GM19240 (cell line): ENCODE measurements at regions not wholly inside any gene's neighbourhood (a gene's known extent, or its start where the extent isn't known, plus 50 kb on each side); places are given as distances from the start of the nearest gene placed in this dataset.

ENCODE experiments used
- DNase-seq: peaks from one replicate; pipeline ENCODE4 v3.0.0; 2011; ENCODE audit warnings: low spot score; ENCODE audit not compliant: insufficient read length

- no peak for DNase-seq
Measured at GRCh38 chr1:55427606-55428005, 212.4 kb upstream of the USP24 start.

GRCh38 chr1:55426619-55427018 lies 211.5 kb upstream of the USP24 start:
- no peak for DNase-seq

GRCh38 chr1:55426156-55426555 lies 211.0 kb upstream of the USP24 start:
- no peak for DNase-seq

DNA sequence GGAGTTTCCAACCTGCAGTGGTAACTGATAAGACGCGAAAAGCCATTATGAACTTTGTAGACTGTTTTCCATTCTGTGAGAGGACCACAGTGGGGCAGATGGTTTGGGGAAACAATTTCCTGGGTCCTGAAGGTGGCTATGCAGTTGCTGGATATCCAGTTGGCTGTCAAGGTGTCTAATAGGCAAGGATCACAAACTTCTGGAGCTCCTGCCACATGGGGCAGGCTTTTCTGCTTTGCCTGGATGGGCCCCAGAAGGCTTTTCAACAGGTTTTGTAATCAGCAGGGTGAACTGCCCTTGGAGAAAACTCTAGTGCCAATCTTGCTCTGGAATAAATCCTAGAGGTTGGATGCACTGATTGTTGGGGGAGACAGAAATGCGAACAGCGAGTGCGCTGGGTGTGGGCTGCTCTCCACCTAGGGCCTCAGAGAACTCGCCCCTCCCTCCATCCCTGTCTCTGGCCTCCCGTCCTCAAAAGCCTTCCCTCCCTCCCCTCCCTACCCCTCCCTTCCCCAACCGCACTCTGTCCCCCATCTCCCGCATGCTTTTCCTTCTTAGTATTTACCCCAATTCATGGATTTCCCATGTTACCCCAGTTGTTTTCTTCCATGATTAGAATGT lies 210.3 kb upstream of the USP24 start:
- no peak for DNase-seq

- no peak for DNase-seq
Measured at GRCh38 chr1:55423376-55423775, 208.2 kb upstream of the USP24 start.

DNA sequence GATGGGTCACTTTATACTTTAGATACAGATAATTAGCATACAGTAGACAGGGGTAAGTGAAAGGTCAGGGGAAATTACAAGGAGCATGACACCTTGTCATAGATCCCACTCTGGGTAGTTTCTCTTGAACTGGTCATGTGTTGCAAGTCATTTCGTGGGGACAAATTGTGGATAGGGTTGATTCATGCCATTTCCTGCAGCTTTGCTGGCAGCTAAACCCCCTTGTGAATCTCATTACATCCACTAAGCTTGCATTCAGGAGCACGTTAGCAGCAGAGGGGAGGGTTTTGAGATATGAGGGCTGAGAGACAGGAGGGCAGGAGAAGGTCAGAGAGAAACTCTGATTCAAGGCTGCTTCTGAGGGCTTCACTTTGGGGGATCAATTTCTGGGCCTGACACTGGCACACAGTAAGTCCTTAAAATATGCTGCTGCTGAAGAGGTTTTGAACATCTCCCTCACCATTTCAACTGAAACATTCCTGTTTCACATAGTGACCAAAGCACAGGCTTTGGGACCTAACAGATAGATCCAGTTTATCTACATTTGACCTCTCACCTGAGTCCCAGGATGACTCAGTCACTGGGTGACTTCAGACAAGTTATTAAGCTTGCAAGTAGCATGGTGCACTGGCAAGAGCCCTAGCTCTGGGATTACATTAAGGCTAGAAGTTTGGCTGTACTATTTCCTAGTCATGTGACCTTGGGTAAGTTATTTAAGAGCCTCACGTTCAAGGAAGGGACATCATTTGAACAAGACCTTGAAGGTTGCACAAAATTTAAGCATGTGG lies 206.0 kb upstream of the USP24 start:
- no peak for DNase-seq

DNA sequence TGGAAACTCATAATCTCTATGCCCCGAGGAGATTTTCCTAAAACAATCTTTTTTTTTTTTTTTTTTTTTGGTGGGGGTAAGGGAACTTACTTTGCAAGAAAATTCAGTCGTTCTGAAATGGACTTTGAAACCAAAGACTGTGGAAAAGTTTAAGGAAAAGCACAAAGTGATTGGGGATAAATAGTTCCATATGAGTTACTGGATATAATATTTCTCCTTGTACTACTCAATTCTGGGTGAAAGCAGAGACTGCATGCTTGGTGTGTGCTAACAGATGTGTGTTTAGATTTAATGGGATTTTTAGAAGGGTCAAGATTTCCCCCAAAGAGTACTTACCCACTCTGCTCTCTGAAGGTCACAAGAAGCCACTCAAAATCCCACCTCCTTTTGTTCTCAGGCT lies 204.9 kb upstream of the USP24 start:
- DNase-seq = no peak

DNA sequence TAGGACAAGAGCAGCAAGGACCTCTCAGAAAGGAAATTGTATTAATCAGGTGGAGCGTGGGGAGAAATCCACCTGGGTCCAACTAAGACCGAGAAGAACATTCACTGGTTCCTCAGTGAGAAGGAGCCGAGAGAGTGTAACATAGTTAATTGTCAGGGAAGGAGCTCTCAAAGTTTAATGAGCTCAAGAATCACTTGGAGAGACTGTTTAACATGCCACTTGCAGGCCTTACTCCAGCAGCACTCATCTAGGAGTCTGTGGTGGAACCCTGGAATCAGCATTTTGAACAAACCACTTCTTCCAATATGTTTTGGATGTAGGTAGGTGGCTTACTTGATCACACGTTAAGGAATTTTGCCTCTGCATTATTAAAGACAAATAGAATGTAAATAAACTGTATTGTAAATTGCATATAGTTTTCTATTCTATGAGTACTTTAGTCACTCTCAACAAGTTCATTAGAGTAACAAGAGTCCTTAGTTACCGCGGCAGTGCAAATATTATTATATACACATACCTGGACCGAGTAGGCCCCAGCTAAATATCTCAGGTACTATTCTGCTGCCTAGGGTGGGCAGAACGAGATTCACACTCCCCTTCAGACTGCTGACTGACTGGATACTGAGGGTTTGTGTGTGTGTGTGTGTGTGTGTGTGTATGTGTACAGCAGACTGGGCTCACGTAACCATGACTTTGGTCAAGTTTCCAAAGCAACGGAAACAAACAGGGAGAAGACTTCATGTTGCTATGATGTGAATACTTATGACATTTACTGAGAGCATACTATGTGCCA lies 203.2 kb upstream of the USP24 start:
- DNase-seq = no peak

DNA sequence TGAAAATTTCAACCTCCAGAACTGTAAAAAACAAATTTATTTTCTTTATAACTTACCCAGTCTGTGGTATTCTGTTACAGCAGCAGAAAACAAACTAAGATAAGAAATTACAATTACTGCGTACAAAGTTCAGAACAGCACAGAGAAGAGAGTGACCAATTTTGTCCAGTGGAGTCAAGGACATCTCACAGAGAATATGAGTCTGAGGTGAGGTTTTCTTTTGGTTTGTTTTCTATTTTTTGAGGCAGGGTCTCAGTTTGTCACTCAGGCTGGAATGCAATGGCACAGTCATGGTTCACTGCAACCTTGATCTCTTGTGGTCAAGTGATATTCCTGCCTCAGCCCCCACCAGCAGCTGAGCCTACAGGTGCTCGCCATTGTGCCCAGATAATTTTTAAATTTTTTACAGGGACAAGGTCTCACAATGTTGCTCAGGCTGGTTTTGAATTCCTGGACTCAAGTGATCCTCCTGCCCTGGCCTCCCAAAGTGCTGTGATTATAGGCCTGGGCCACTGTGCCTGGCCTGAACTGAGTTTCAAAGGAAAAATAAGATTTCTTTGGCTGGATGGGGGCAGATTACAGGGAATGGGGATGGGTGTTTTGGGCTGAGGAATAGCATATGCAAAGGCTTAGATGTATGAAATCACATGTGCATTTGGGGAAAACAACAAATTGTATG lies 201.1 kb upstream of the USP24 start:
- DNase-seq = no peak

- DNase-seq = no peak
Measured at GRCh38 chr1:55413286-55413685, 198.1 kb upstream of the USP24 start.

DNA sequence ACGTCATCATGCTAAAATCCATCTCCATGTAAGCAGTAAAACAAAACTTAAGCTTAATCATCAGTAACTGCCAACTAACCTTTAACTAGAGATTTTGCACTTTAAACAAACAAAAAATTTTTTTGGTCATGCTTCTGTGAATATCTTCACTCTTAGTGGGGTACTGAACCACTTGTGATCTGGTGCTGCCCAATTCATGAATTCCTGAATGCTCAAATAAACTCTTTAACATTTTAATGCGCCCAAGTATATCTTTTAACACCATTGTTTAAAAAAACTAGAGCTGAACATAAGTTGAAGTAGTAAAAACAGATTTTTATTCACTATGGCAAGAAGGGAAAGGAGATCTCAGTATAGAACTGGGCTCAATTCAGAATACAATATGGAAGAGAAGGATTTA lies 196.9 kb upstream of the USP24 start:
- no peak for DNase-seq

DNA sequence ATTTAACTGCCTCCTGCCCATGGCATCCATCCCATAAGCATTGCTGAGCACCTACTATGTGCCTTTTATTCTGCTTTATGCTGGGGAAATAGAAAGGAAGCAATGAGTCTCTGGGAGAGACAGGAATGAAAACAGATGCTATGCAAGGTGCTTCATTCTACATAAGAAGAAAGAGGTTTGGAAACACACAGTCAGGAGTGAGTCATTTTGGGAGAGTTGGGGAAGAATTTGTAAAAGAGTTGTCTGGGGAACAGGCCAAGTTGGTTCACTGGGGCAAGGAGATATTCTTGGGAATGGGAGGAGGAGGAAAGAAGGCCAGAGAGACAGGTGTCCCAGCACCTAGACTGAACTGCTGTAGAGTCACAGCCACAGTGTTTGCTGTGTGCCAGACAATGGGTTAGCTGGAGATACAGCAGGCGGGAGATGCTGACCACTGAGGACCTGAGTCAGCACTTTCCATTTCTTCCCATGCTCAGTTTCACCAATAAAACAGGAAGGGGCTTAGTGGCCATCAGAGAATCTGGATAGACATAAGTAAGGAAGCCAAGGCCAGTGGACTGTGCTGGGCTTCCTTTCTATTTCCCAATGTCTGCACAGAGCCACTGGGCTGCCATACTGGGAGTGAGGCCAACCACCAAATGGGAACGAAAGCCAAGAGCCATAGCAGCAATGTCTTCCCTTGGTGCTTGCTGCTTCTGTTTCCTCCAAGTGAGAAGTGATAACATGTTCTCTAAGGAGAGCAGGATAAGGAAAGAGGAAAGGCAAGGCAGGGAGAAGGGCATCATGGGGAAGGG lies 187.7 kb upstream of the USP24 start:
- no peak for DNase-seq

GRCh38 chr1:55402142-55402541 lies 187.0 kb upstream of the USP24 start:
- DNase-seq = no peak

DNA sequence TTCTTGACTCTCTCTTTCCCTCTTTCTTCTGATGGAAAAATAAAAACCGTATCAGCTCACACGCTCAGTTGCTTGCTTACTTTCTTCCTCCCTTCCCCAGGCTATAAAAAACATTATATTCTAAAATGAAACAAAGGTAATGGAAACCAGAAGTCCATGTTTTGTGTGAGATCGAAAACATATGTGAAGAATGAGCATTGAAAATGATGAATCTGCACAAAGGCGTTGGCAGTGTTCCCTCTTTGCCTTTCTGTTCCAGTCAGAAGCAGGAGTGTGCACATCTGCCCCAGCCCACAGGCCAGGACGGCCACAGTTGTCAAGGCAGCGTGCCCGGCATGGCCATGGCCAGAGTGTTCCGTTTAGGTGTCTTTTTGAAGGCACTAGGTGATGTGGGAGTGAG lies 185.3 kb upstream of the USP24 start:
- DNase-seq = no peak

- no peak for DNase-seq
Measured at GRCh38 chr1:55399346-55399745, 184.2 kb upstream of the USP24 start.

GRCh38 chr1:55396381-55396891 lies 181.3 kb upstream of the USP24 start:
- no peak for DNase-seq

GRCh38 chr1:55388960-55389359 lies 173.8 kb upstream of the USP24 start:
- DNase-seq = no peak

- no peak for DNase-seq
Measured at GRCh38 chr1:55387145-55387544, 172.0 kb upstream of the USP24 start.

GRCh38 chr1:55386456-55386855 lies 171.3 kb upstream of the USP24 start:
- no peak for DNase-seq

DNA sequence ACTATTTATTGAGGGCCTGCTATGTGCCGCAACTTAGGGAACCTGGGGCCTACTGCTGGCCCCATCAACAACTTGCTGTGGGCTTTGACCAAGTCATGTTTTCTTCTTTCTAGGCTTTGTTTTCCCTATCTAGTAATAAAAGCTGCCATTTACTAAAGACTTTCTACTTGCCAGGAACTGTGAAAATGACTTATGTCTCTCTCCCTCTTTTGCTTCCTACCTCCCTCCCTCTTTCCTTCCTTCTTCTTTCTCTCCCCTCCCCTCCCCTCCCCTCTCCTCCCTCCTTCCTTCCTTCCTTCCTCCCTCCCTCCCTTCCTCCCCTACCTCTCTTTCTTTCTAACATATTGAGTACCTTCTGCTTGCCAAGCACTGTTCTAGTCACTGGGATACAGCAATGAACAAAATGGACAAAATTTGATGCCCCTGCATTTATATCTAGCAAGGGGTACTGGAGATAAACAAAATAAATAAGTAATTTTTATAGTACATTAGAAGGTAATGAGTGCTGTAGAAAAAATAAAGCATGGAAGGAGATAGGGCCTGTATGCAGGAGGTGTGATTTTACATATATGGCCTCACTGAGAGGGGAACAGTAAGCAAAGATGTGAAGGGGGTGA lies 170.3 kb upstream of the USP24 start:
- DNase-seq = no peak
